ENCODE measurements at regions not wholly inside any gene's neighbourhood (a gene's known extent, or its start where the extent isn't known, plus 50 kb on each side); places are given as distances from the start of the nearest gene placed in this dataset.

GRCh38 chr20:60064554-60065196 lies 106.5 kb downstream of the CDH26 start:
- no peak overlapping the region for H3K27ac ChIP-seq (replicated peaks)
- intact Hi-C loops (cut with micrococcal nuclease): no loop called here

GRCh38 chr20:60065741-60066437 lies 107.7 kb downstream of the CDH26 start:
- intact Hi-C loops (cut with micrococcal nuclease): no loop called here
- H3K4me3 ChIP-seq: no peak overlapping the region
- no peak for TF ChIP-seq CTCF (IDR thresholded peaks at IDR 0.05; ENCODE audit: borderline replicate concordance)
- DNase-seq: no peak
- H3K4me1 ChIP-seq: peaks cover 14% of the 10 kb centered on the region
- H3K36me3 ChIP-seq: no peaks in the 10 kb centered on the region
- no peaks in the 10 kb centered on the region for H3K9me3 ChIP-seq (replicated peaks)
- H3K27ac ChIP-seq (replicated peaks): no peak overlapping the region
- H3K27me3 ChIP-seq (ENCODE audit: low read depth): peaks cover 13% of the 10 kb centered on the region

More at GRCh38 chr20:60064554-60065196, 106.5 kb downstream of the CDH26 start:
- no peak for TF ChIP-seq CTCF (IDR thresholded peaks at IDR 0.05; ENCODE audit: borderline replicate concordance)
- no peaks in the 10 kb centered on the region for H3K36me3 ChIP-seq
- H3K27me3 ChIP-seq (ENCODE audit: low read depth): peaks cover 13% of the 10 kb centered on the region
- no peak overlapping the region for H3K4me3 ChIP-seq
- peaks cover 22% of the 10 kb centered on the region for H3K4me1 ChIP-seq
- H3K9me3 ChIP-seq (replicated peaks): no peaks in the 10 kb centered on the region
- no peak for DNase-seq

GRCh38 chr20:60066438-60066823 lies 108.2 kb downstream of the CDH26 start:
- Histone ChIP-seq H3K9me3 (replicated peaks) (no peaks in the 10 kb centered on the region), H3K4me1 (peaks cover 14% of the 10 kb centered on the region), H3K4me3 (no peak overlapping the region), H3K36me3 (no peaks in the 10 kb centered on the region), H3K27ac (replicated peaks) (no peak overlapping the region), H3K27me3 (ENCODE audit: low read depth) (peaks cover 16% of the 10 kb centered on the region)
- intact Hi-C loops (cut with micrococcal nuclease): no loop called here
- DNase-seq: no peak
- no peak for TF ChIP-seq CTCF (IDR thresholded peaks at IDR 0.05; ENCODE audit: borderline replicate concordance)

- intact Hi-C loops (cut with micrococcal nuclease): no loop called here
- TF ChIP-seq CTCF (IDR thresholded peaks at IDR 0.05; ENCODE audit: borderline replicate concordance): no peak
These were observed 110.3 kb downstream of the CDH26 start for GRCh38 chr20:60068509-60068908.

GRCh38 chr20:60069656-60070055 lies 111.4 kb downstream of the CDH26 start:
- no peak for DNase-seq
- Histone ChIP-seq H3K27ac (replicated peaks) (no peak overlapping the region), H3K4me3 (no peak overlapping the region), H3K36me3 (no peaks in the 10 kb centered on the region), H3K4me1 (no peaks in the 10 kb centered on the region), H3K9me3 (replicated peaks) (peaks cover 7% of the 10 kb centered on the region), H3K27me3 (ENCODE audit: low read depth) (peaks cover 18% of the 10 kb centered on the region)
- TF ChIP-seq CTCF (IDR thresholded peaks at IDR 0.05; ENCODE audit: borderline replicate concordance): no peak
- intact Hi-C loops (cut with micrococcal nuclease): no loop called here

More at GRCh38 chr20:60068509-60068908, 110.3 kb downstream of the CDH26 start:
- DNase-seq: no peak
- H3K27me3 ChIP-seq (ENCODE audit: low read depth): peaks cover 18% of the 10 kb centered on the region
- no peak overlapping the region for H3K27ac ChIP-seq (replicated peaks)
- H3K9me3 ChIP-seq (replicated peaks): peaks cover 7% of the 10 kb centered on the region
- no peak overlapping the region for H3K4me3 ChIP-seq
- peaks cover 2% of the 10 kb centered on the region for H3K4me1 ChIP-seq
- H3K36me3 ChIP-seq: no peaks in the 10 kb centered on the region
